Thyroid gland (tissue), 4 donors: ENCODE measurements at regions not wholly inside any gene's neighbourhood (a gene's known extent, or its start where the extent isn't known, plus 50 kb on each side); places are given as distances from the start of the nearest gene placed in this dataset.

Source experiments
- CTCF ChIP-seq, 6 experiments: fragments of 200-600 bp in 3 of 6; fragments of 450-650 bp in 3 of 6; sonication (generic) in 3 of 6; IDR thresholded peaks; one replicate each; pipeline ENCODE4 v1.5.1; 2016 to 2019; ENCODE audit warnings: antibody characterized with exemption in 6 of 6, mild to moderate bottlenecking in 2 of 6, inconsistent platforms in 1 of 6, moderate library complexity in 1 of 6
- POLR2A ChIP-seq, 2 donors: fragments of 450-650 bp; IDR thresholded peaks; one replicate each; pipeline ENCODE4 v1.6.1; 2017; ENCODE audit warnings: antibody characterized with exemption in 2 of 2, mild to moderate bottlenecking in 2 of 2, moderate library complexity in 1 of 2

GRCh38 chr11:119486691-119487259, 63.8 kb upstream of the THY1 start:
- TF ChIP-seq CTCF (IDR thresholded peaks at IDR 0.05), result no peak
- no peak for TF ChIP-seq POLR2A (IDR thresholded peaks at IDR 0.05)
